ENCODE measurements at regions not wholly inside any gene's neighbourhood (a gene's known extent, or its start where the extent isn't known, plus 50 kb on each side); places are given as distances from the start of the nearest gene placed in this dataset.

DNA sequence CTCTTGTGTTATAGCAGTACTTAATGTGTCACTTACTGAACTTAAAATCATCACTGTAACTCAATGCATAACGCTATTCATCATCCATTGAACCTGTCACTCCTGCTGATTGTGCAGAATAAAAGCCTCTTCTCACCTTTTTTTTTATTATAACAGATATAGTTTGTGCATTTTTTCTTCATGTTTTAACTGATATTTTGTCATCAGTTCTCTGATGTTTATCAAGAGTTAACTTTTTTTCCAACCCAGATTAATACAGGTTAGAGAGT lies 100.4 kb downstream of the SLIT2 start:
- no TSS peak for BruUV-seq (replicated peaks)
- no peak overlapping the region for H2AFZ ChIP-seq (ENCODE audit: low read depth, low read length)
- H3K9me3 ChIP-seq (replicated peaks; ENCODE audit: control insufficient read depth, insufficient read depth, low read depth, low read length): no peaks in the 10 kb centered on the region
- DNase-seq (ENCODE audit: extremely low read depth in 1 of 4, low spot score in 3 of 4) (no peak), ATAC-seq (no peak), FAIRE-seq (no peak)
- no peaks in the 10 kb centered on the region for H3K4me1 ChIP-seq (replicated peaks in 1 of 2; ENCODE audit: control insufficient read depth in 2 of 2, insufficient read depth in 2 of 2, low read length in 2 of 2)
- no peak overlapping the region for H3K9ac ChIP-seq (ENCODE audit: insufficient read depth in 1 of 2, low read depth in 2 of 2, low read length in 2 of 2)
- intact Hi-C loops (cut with micrococcal nuclease) (no loop called here), in situ Hi-C loops (cut with MboI) (no loop called here)
- H3K36me3 ChIP-seq (ENCODE audit: control insufficient read depth, insufficient read depth, low read length): no peaks in the 10 kb centered on the region
- H3K4me2 ChIP-seq (ENCODE audit: insufficient read depth, low read length): no peak overlapping the region
- no peaks in the 10 kb centered on the region for H3K27me3 ChIP-seq (ENCODE audit: control insufficient read depth in 2 of 2, insufficient read depth in 2 of 2, low read length in 2 of 2)
- ChIA-PET POLR2A (no interaction called here), CTCF (ENCODE audit: low intra/inter-chr PET ratio) (no interaction called here)
- H4K20me1 ChIP-seq (replicated peaks; ENCODE audit: control insufficient read depth, insufficient read depth, low read length): no peaks in the 10 kb centered on the region
- H3K9me1 ChIP-seq (ENCODE audit: control insufficient read depth, insufficient read depth, low read length): no peaks in the 10 kb centered on the region
- no peak overlapping the region for H3K27ac ChIP-seq (ENCODE audit: extremely low read depth, low read depth, low read length)
- TF ChIP-seq, protein P1, sequence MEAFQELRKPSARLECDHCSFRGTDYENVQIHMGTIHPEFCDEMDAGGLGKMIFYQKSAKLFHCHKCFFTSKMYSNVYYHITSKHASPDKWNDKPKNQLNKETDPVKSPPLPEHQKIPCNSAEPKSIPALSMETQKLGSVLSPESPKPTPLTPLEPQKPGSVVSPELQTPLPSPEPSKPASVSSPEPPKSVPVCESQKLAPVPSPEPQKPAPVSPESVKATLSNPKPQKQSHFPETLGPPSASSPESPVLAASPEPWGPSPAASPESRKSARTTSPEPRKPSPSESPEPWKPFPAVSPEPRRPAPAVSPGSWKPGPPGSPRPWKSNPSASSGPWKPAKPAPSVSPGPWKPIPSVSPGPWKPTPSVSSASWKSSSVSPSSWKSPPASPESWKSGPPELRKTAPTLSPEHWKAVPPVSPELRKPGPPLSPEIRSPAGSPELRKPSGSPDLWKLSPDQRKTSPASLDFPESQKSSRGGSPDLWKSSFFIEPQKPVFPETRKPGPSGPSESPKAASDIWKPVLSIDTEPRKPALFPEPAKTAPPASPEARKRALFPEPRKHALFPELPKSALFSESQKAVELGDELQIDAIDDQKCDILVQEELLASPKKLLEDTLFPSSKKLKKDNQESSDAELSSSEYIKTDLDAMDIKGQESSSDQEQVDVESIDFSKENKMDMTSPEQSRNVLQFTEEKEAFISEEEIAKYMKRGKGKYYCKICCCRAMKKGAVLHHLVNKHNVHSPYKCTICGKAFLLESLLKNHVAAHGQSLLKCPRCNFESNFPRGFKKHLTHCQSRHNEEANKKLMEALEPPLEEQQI (IDR thresholded peaks at IDR 0.05): no peak
- TF ChIP-seq CBX8 (IDR thresholded peaks at IDR 0.05; ENCODE audit: borderline replicate concordance, extremely low read depth, low read depth, low read length, poor library complexity, severe bottlenecking) (no peak), ZNF431 (CRISPR knock-in tag; IDR thresholded peaks at IDR 0.05) (no peak), ZNF23 (CRISPR knock-in tag; IDR thresholded peaks at IDR 0.05) (no peak), SAP30 (IDR thresholded peaks at IDR 0.05; ENCODE audit: borderline replicate concordance, insufficient read depth, low read depth, low read length, poor library complexity, severe bottlenecking) (no peak), EGR1 (conservative IDR thresholded peaks at IDR 0.05) (no peak), HOXB6 (CRISPR knock-in tag; IDR thresholded peaks at IDR 0.05; ENCODE audit: borderline replicate concordance) (no peak), E2F5 (CRISPR knock-in tag; IDR thresholded peaks at IDR 0.05) (no peak), MIER1 (IDR thresholded peaks at IDR 0.05; ENCODE audit: low read depth) (no peak), ZBTB11 (CRISPR knock-in tag; IDR thresholded peaks at IDR 0.05) (no peak), PHB2 (IDR thresholded peaks at IDR 0.05; ENCODE audit: low read depth) (no peak), ZNF699 (CRISPR knock-in tag; IDR thresholded peaks at IDR 0.05; ENCODE audit: insufficient replicate concordance) (no peak)
- H3K79me2 ChIP-seq (ENCODE audit: control insufficient read depth, insufficient read depth, low read length): no peaks in the 10 kb centered on the region
- no peak overlapping the region for H3K4me3 ChIP-seq
- WGBS (ENCODE audit: insufficient coverage, low coverage, missing lambda C conversion rate): 0% methylated on average over 1 of the region's 1 CpG
